ENCODE measurements at regions not wholly inside any gene's neighbourhood (a gene's known extent, or its start where the extent isn't known, plus 50 kb on each side); places are given as distances from the start of the nearest gene placed in this dataset.

DNA sequence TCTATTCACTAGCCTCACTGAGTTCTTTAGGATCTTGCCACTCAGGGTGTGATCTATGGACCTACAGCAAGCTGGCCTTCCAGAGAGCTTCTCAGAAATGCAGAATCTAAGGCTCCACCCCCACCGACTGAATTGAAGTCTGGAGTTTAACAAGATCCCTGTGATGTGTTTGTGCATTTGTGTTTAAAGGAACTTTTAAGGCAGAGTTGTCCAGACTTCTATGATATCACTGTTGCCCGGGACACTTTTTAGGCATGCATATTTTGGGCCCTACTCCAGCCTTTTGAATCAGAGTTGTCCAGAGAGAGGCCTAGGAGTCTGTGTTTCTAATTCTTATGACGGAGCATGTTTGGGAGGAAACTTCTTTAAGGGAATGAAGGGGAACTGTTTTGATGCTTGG is 232.3 kb downstream of the QKI start:
- no peak for TF ChIP-seq POLR2A (IDR thresholded peaks at IDR 0.05)
- TF ChIP-seq, protein P1, sequence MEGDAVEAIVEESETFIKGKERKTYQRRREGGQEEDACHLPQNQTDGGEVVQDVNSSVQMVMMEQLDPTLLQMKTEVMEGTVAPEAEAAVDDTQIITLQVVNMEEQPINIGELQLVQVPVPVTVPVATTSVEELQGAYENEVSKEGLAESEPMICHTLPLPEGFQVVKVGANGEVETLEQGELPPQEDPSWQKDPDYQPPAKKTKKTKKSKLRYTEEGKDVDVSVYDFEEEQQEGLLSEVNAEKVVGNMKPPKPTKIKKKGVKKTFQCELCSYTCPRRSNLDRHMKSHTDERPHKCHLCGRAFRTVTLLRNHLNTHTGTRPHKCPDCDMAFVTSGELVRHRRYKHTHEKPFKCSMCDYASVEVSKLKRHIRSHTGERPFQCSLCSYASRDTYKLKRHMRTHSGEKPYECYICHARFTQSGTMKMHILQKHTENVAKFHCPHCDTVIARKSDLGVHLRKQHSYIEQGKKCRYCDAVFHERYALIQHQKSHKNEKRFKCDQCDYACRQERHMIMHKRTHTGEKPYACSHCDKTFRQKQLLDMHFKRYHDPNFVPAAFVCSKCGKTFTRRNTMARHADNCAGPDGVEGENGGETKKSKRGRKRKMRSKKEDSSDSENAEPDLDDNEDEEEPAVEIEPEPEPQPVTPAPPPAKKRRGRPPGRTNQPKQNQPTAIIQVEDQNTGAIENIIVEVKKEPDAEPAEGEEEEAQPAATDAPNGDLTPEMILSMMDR (IDR thresholded peaks at IDR 0.05) = no peak
